ENCODE measurements at regions not wholly inside any gene's neighbourhood (a gene's known extent, or its start where the extent isn't known, plus 50 kb on each side); places are given as distances from the start of the nearest gene placed in this dataset.

- TF ChIP-seq POLR2A (IDR thresholded peaks at IDR 0.05; ENCODE audit: low read length): no peak
- TF ChIP-seq GATA1 (IDR thresholded peaks at IDR 0.05; ENCODE audit: low read depth, low read length): no peak
These were observed 325.2 kb upstream of the SLITRK1 start for GRCh38 chr13:84207509-84207908.

Data from erythroblast (primary cell).